Parathyroid adenoma (tissue), 2 donors: ENCODE measurements at regions not wholly inside any gene's neighbourhood (a gene's known extent, or its start where the extent isn't known, plus 50 kb on each side); places are given as distances from the start of the nearest gene placed in this dataset.

ENCODE experiments used
- H2AFZ ChIP-seq: fragments of 300-600 bp; sonication (generic); one replicate; pipeline ENCODE4 v1.7.0; 2017; ENCODE audit warnings: antibody characterized with exemption, mild to moderate bottlenecking
- H3K27ac ChIP-seq: fragments of 300-600 bp; sonication (generic); one replicate; pipeline ENCODE4 v1.7.0; 2017
- H3K27me3 ChIP-seq: fragments of 300-600 bp; sonication (generic); one replicate; pipeline ENCODE4 v1.7.0; 2017; ENCODE audit warnings: low read length; ENCODE audit not compliant: control insufficient read depth, insufficient read depth
- H3K36me3 ChIP-seq: fragments of 300-600 bp; sonication (generic); one replicate; pipeline ENCODE4 v1.7.0; 2017; ENCODE audit warnings: low read length; ENCODE audit not compliant: control insufficient read depth, insufficient read depth
- H3K4me1 ChIP-seq: fragments of 300-600 bp; sonication (generic); one replicate; pipeline ENCODE4 v1.7.0; 2017; ENCODE audit warnings: control low read depth
- H3K4me2 ChIP-seq: fragments of 300-600 bp; sonication (generic); one replicate; pipeline ENCODE4 v1.7.0; 2017; ENCODE audit warnings: low read length
- H3K4me3 ChIP-seq: fragments of 300-600 bp; sonication (generic); one replicate; pipeline ENCODE4 v1.7.0; 2017; ENCODE audit warnings: low read depth, low read length
- H3K79me2 ChIP-seq: fragments of 300-600 bp; sonication (generic); one replicate; pipeline ENCODE4 v1.7.0; 2017; ENCODE audit warnings: control low read depth
- H3K9ac ChIP-seq: fragments of 300-600 bp; sonication (generic); one replicate; pipeline ENCODE4 v1.7.0; 2017; ENCODE audit warnings: mild to moderate bottlenecking
- H3K9me3 ChIP-seq: fragments of 300-600 bp; sonication (generic); one replicate; pipeline ENCODE4 v1.7.0; 2017; ENCODE audit warnings: low read length; ENCODE audit not compliant: control insufficient read depth
- CTCF ChIP-seq: fragments of 300-600 bp; sonication (generic); IDR thresholded peaks from one replicate; pipeline ENCODE4 v1.7.0; 2017; ENCODE audit warnings: antibody characterized with exemption, mild to moderate bottlenecking
- donor health status: primary hyperparathyroidism.

DNA sequence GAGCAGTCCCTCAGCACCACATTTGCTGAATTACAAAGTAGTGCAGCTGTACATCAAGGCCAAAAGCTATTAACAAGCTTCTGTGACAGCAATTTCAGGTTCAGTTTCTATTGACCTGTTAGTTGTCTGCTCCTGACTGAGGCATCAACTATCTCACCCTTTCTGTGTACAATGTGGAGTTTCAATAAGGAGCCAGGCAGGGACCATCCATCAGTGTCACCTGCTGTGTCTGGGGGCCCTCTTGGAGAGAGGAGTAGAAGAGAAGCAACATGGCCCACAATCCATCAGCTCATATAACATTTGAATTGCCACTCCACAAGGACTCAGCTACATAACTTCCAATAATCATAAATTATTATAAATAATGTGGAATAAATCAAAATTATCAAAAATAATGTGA lies 72.3 kb upstream of the CCDC196 start:
- Histone ChIP-seq H3K27ac (no peak overlapping the region), H2AFZ (no peak overlapping the region), H3K4me2 (no peak overlapping the region), H3K9me3 (no peaks in the 10 kb centered on the region), H3K9ac (no peak overlapping the region), H3K36me3 (no peaks in the 10 kb centered on the region), H3K79me2 (no peaks in the 10 kb centered on the region), H3K4me1 (no peaks in the 10 kb centered on the region), H3K27me3 (no peaks in the 10 kb centered on the region), H3K4me3 (no peak overlapping the region)
- TF ChIP-seq CTCF: no peak

DNA sequence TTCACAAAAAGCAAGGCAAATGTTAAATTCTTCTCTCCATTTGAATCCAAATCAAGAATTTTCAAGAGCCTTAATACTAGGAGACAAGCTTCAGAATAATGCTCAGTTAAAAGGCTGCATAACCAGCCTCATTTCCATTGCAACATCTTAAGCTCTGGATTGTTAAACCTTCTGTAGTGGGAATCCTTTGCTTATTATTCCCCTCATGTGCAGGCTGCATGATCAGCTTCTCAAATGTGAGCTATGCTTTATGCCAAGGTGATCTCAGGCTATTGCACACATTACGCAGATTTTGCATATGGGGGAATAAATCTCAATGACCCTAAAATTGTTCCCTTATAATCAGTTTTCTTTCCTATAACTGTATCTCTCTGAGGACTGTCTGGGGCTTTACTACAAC lies 71.7 kb upstream of the CCDC196 start:
- no peaks in the 10 kb centered on the region for H3K79me2 ChIP-seq
- no peak overlapping the region for H3K4me3 ChIP-seq
- H2AFZ ChIP-seq: no peak overlapping the region
- no peak for TF ChIP-seq CTCF
- H3K4me1 ChIP-seq: no peaks in the 10 kb centered on the region
- no peak overlapping the region for H3K4me2 ChIP-seq
- H3K9me3 ChIP-seq: no peaks in the 10 kb centered on the region
- H3K27ac ChIP-seq: no peak overlapping the region
- H3K27me3 ChIP-seq: no peaks in the 10 kb centered on the region
- no peak overlapping the region for H3K9ac ChIP-seq
- no peaks in the 10 kb centered on the region for H3K36me3 ChIP-seq

DNA sequence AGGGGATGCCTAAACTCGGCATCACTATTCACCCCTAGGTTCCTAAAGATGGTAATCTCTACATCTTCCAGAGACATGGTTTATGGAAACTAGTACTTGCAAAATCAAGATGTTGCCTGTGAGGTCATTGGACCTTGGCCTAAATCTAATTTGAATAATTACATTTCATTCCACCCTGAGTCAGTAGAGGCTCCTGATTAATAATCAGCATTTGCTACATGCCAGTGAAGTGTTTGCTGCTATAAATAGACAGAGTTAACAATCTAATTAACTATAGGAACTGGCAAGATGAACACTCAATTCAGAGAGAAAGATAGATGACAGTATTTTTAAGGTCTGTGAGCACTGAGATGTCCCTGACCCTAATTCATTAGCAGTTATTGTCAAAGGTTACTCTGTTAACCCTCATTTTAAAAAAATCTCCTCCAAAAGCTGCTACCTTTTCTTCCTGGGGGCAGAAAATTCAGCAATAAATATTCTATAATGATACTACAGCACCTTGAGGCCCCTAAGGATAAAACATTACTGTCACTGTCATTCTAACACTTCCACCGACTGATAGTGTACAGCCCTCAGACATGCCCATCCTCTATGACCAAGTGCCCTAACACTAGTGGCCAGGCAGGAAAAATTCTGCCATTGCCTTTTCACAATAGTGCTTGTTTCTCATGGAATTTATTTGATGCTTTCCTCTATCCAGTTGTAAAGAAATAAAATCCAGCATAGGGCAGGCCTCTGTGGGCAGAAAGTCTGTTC lies 65.7 kb upstream of the CCDC196 start:
- Histone ChIP-seq H3K27ac (no peak overlapping the region), H3K27me3 (no peaks in the 10 kb centered on the region), H2AFZ (no peak overlapping the region), H3K79me2 (no peaks in the 10 kb centered on the region), H3K4me2 (no peak overlapping the region), H3K4me1 (no peaks in the 10 kb centered on the region), H3K4me3 (no peak overlapping the region), H3K9ac (no peak overlapping the region), H3K9me3 (no peaks in the 10 kb centered on the region), H3K36me3 (no peaks in the 10 kb centered on the region)
- TF ChIP-seq CTCF: no peak

- H3K9me3 ChIP-seq: no peaks in the 10 kb centered on the region
- no peaks in the 10 kb centered on the region for H3K79me2 ChIP-seq
- H3K36me3 ChIP-seq: no peaks in the 10 kb centered on the region
- H3K9ac ChIP-seq: no peak overlapping the region
- TF ChIP-seq CTCF: no peak
- H3K4me1 ChIP-seq: no peaks in the 10 kb centered on the region
- no peaks in the 10 kb centered on the region for H3K27me3 ChIP-seq
- no peak overlapping the region for H2AFZ ChIP-seq
- H3K4me2 ChIP-seq: no peak overlapping the region
- no peak overlapping the region for H3K27ac ChIP-seq
- H3K4me3 ChIP-seq: no peak overlapping the region
Observed at GRCh38 chr14:66421990-66422946, 63.9 kb upstream of the CCDC196 start.
